Body of pancreas (tissue), 4 donors: ENCODE measurements at regions not wholly inside any gene's neighbourhood (a gene's known extent, or its start where the extent isn't known, plus 50 kb on each side); places are given as distances from the start of the nearest gene placed in this dataset.

Source experiments
- ATAC-seq: fragments of 150-250 bp; one replicate; pipeline ENCODE4 v1.9.1; 2016
- DNase-seq, 4 donors: peaks; one replicate each; pipeline ENCODE4 v3.0.0-alpha.2; 2019
- H3K27ac ChIP-seq, 4 donors: fragments of 200-600 bp; sonication (generic); 1 replicate in 3 of 4; 2 replicates in 1 of 4; pipeline versions ENCODE4 v1.5.1 to v1.6.1; 2016 to 2019; ENCODE audit warnings: mild to moderate bottlenecking in 1 of 4, mixed read lengths in 1 of 4, moderate library complexity in 1 of 4
- H3K27me3 ChIP-seq, 2 donors: fragments of 200-600 bp; sonication (generic); one replicate each; pipeline ENCODE4 v1.6.0; 2016; ENCODE audit warnings: mild to moderate bottlenecking in 1 of 2
- H3K36me3 ChIP-seq, 2 donors: fragments of 200-600 bp; sonication (generic); replicated peaks in 1 of 2; 2 replicates each; pipeline ENCODE4 v1.5.1; 2016; ENCODE audit warnings: low read depth in 2 of 2; ENCODE audit not compliant: insufficient read depth in 1 of 2
- H3K4me1 ChIP-seq: fragments of 200-600 bp; sonication (generic); one replicate; pipeline ENCODE4 v1.6.0; 2016
- H3K4me3 ChIP-seq, 2 donors: fragments of 200-600 bp; sonication (generic); 1 replicate in 1 of 2; 2 replicates in 1 of 2; pipeline ENCODE4 v1.5.1; 2016 to 2019
- H3K9me3 ChIP-seq, 3 donors: fragments of 200-600 bp; sonication (generic); 1 replicate in 2 of 3; 2 replicates in 1 of 3; pipeline ENCODE4 v1.5.1; 2016
- POLR2A ChIP-seq, 3 donors: fragments of 450-650 bp; IDR thresholded peaks; one replicate each; pipeline ENCODE4 v1.6.1; 2016; ENCODE audit warnings: antibody characterized with exemption in 3 of 3, mild to moderate bottlenecking in 2 of 3
- WGBS, 2 donors: methylation state at CpG; one replicate each; pipeline ENCODE4 v1.1.5; 2017; 5-methylcytosine and 5-hydroxymethylcytosine counted together
- intact Hi-C: fragments of 100-400 bp; cut with DNase I; formaldehyde crosslinking; loops from one replicate; pipeline ENCODE4 v1.15.1; 2023
- TF ChIP-seq, protein P1 (sequence below), 7 experiments: fragments of 450-650 bp in 4 of 7; fragments of 200-600 bp in 3 of 7; sonication (generic) in 3 of 7; IDR thresholded peaks; one replicate each; pipeline ENCODE4 v1.5.1; 2016 to 2019; ENCODE audit warnings: antibody characterized with exemption in 7 of 7

DNA sequence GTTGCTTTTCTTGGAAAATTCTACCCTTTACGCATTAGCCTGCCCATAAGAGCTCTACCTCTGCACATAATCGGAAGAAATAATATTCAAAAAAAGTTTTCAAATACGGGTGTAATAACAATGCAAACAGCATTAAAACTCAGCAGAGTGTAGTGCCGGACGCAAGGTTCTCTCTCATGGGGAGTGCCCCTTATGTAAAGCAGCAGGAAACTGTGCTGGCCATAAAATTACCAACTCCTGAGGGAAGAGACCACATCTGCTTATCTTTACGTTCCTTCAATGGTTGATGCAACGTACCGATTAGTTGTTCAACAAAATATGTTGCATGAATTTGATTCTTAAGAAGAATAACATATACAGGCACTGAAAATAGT lies 118.7 kb upstream of the TMCC3 start:
- 68 to 77% methylated on average over 8 of the region's 8 CpGs for WGBS, 2 donors
- ATAC-seq (no peak), DNase-seq (no peak)
- Histone ChIP-seq H3K36me3 (no peaks in the 10 kb centered on the region), H3K27me3 (no peaks in the 10 kb centered on the region), H3K9me3 (no peaks in the 10 kb centered on the region), H3K4me3 (no peak overlapping the region), H3K4me1 (peaks cover 4% of the 10 kb centered on the region), H3K27ac (no peak overlapping the region)
- TF ChIP-seq, protein P1, sequence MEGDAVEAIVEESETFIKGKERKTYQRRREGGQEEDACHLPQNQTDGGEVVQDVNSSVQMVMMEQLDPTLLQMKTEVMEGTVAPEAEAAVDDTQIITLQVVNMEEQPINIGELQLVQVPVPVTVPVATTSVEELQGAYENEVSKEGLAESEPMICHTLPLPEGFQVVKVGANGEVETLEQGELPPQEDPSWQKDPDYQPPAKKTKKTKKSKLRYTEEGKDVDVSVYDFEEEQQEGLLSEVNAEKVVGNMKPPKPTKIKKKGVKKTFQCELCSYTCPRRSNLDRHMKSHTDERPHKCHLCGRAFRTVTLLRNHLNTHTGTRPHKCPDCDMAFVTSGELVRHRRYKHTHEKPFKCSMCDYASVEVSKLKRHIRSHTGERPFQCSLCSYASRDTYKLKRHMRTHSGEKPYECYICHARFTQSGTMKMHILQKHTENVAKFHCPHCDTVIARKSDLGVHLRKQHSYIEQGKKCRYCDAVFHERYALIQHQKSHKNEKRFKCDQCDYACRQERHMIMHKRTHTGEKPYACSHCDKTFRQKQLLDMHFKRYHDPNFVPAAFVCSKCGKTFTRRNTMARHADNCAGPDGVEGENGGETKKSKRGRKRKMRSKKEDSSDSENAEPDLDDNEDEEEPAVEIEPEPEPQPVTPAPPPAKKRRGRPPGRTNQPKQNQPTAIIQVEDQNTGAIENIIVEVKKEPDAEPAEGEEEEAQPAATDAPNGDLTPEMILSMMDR (IDR thresholded peaks at IDR 0.05), result no peak
- TF ChIP-seq POLR2A (IDR thresholded peaks at IDR 0.05), result no peak
- intact Hi-C loops, result loop anchor here (10.0 kb wide), 1 partner anchor 214 kb away; no protein-coding TSS in a partner anchor

DNA sequence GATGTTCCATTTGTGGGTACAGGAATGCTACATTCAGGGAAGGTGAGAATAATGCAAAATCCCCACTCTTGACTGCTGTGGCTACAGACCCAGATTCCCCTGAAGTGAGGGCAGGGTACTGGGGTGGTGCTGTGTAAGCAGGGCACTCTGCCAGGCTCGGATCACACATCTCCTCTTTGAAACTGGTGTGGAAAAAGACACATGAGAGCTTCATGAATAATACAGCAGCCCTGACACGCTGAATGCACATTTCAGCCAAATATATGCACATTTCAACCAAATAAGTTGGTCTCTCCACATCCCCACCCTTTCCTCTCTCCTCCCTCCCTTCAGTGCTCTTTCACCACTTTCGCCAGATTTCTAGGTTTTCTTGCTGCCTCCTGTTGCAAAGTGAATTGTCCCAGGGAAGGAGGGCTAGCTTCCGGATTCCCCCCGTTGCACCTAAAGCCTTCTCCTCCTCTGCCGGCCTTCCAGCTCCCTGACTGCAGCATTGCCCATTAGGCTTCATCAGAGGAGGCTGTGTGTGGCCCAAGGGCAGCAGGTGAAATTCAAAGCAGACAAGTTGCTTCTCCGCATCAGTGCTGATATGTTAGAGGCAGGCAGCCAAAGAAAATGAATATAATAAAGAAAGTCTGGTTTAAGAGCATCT lies 118.2 kb upstream of the TMCC3 start:
- Histone ChIP-seq H3K4me1 (peaks cover 4% of the 10 kb centered on the region), H3K27ac (no peak overlapping the region), H3K9me3 (no peaks in the 10 kb centered on the region), H3K4me3 (no peak overlapping the region), H3K36me3 (no peaks in the 10 kb centered on the region), H3K27me3 (no peaks in the 10 kb centered on the region)
- 65 to 66% methylated on average over 7 of the region's 7 CpGs for WGBS, 2 donors
- ATAC-seq, result no peak
- no peak for DNase-seq
- intact Hi-C loops, result loop anchor here (10.0 kb wide), 1 partner anchor 214 kb away; no protein-coding TSS in a partner anchor
- TF ChIP-seq, protein P1 (IDR thresholded peaks at IDR 0.05), result no peak
- TF ChIP-seq POLR2A (IDR thresholded peaks at IDR 0.05), result no peak

DNA sequence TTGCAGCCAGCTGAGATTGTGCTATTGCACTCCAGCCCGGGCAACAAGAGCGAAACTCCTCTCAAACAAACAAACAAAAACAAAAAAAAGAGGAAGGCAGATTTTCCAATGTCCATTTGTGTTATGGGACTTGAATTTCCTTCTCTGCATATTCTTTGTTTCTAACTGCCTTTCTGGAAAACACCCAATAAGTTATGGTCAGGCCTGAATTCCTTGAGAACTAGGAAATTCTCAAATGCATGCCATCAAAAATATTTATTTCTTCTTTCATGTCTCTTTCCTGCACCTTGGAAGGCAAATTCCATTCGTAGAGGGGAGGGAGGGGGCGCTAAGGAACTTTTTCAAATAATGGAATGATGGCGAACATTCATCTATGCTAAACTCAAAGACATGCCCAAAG lies 117.6 kb upstream of the TMCC3 start:
- H3K4me3 ChIP-seq, result no peak overlapping the region

DNA sequence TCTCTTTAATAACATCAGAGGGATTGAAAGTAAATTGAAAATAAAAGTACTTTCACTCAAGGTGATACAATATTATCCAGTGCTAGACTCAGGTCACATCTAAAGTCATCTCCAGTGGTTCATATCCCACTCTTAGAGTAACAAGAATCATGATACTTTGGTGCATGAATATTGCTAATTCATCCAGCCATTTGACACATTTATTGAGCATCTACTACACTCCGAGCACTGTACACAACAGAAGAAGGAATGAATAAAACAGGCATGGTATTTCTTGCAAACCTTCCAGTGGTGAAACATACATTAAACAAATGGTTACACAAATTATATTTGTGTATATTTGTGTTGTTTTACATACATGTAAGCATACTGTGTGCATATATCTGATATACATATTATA lies 116.0 kb upstream of the TMCC3 start:
- Histone ChIP-seq H3K9me3 (no peaks in the 10 kb centered on the region), H3K36me3 (no peaks in the 10 kb centered on the region), H3K27me3 (no peaks in the 10 kb centered on the region), H3K4me1 (peaks cover 4% of the 10 kb centered on the region), H3K27ac (no peak overlapping the region), H3K4me3 (no peak overlapping the region)
- DNase-seq, result no peak
- intact Hi-C loops, result loop anchor here (10.0 kb wide), 1 partner anchor 212 kb away; no protein-coding TSS in a partner anchor
- no peak for ATAC-seq
- TF ChIP-seq, protein P1 (IDR thresholded peaks at IDR 0.05), result no peak
- no peak for TF ChIP-seq POLR2A (IDR thresholded peaks at IDR 0.05)
- 83 to 95% methylated on average over 1 of the region's 1 CpG for WGBS, 2 donors

More for the DNA sequence above, 117.6 kb upstream of the TMCC3 start:
- ATAC-seq (no peak), DNase-seq (no peak)
- no peak overlapping the region for H3K27ac ChIP-seq
- peaks cover 4% of the 10 kb centered on the region for H3K4me1 ChIP-seq
- H3K27me3 ChIP-seq, result no peaks in the 10 kb centered on the region
- H3K9me3 ChIP-seq, result no peaks in the 10 kb centered on the region
- intact Hi-C loops, result loop anchor here (10.0 kb wide), 1 partner anchor 213 kb away; no protein-coding TSS in a partner anchor
- TF ChIP-seq, protein P1 (IDR thresholded peaks at IDR 0.05), result no peak
- TF ChIP-seq POLR2A (IDR thresholded peaks at IDR 0.05), result no peak
- 68 to 74% methylated on average over 5 of the region's 5 CpGs for WGBS, 2 donors
- H3K36me3 ChIP-seq, result no peaks in the 10 kb centered on the region

DNA sequence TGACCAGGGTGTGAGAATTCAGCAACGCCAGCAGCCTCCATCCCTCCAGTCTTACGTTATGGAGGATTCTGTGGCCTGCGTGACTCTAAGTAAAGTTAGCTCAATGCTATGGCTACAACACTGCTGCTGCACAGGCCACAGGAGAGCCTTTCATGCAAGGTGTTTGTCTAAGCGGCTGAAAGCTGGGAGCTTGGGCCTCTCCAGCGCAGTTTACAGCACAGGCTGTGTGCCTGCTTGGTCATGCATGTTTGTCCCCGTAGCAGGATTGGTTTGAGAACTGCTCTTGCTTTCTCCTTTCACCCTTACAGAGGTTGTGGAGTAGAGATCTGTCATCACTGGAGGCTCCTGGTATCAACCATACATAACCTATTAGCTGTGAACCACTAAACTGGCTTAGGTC lies 113.1 kb upstream of the TMCC3 start:
- intact Hi-C loops, result loop anchor here (10.0 kb wide), 1 partner anchor 209 kb away; no protein-coding TSS in a partner anchor
- Histone ChIP-seq H3K4me3 (no peak overlapping the region), H3K9me3 (no peaks in the 10 kb centered on the region), H3K36me3 (no peaks in the 10 kb centered on the region), H3K27me3 (no peaks in the 10 kb centered on the region), H3K4me1 (no peaks in the 10 kb centered on the region), H3K27ac (no peak overlapping the region)
- WGBS, 2 donors, result 30 to 88% methylated on average over 2 to 5 of the region's 6 CpGs
- ATAC-seq, result no peak
- TF ChIP-seq POLR2A (IDR thresholded peaks at IDR 0.05), result no peak
- TF ChIP-seq, protein P1 (IDR thresholded peaks at IDR 0.05), result no peak
- DNase-seq, result no peak
